ENCODE measurements at regions not wholly inside any gene's neighbourhood (a gene's known extent, or its start where the extent isn't known, plus 50 kb on each side); places are given as distances from the start of the nearest gene placed in this dataset.

DNA sequence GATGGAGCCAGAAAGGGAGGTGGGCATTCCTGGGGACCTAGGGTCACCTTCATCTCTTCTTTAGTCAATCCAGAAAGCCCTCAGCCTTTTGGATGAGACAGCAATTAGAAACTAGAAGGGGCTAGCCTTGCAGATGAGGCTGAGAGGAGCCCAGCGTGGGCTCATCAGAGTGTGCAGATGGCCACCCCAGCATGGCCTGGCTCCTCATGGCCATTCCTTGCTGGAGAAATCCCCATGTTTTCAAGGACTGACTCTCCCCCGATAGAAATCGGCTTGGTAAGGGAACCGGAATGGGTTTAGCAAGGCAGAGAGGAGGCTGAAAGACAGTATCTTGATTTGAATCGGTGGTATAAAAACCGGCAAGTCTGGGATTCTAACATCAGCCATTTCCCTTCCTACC is 274.6 kb downstream of the BUD13 start:
- TF ChIP-seq, protein P1, sequence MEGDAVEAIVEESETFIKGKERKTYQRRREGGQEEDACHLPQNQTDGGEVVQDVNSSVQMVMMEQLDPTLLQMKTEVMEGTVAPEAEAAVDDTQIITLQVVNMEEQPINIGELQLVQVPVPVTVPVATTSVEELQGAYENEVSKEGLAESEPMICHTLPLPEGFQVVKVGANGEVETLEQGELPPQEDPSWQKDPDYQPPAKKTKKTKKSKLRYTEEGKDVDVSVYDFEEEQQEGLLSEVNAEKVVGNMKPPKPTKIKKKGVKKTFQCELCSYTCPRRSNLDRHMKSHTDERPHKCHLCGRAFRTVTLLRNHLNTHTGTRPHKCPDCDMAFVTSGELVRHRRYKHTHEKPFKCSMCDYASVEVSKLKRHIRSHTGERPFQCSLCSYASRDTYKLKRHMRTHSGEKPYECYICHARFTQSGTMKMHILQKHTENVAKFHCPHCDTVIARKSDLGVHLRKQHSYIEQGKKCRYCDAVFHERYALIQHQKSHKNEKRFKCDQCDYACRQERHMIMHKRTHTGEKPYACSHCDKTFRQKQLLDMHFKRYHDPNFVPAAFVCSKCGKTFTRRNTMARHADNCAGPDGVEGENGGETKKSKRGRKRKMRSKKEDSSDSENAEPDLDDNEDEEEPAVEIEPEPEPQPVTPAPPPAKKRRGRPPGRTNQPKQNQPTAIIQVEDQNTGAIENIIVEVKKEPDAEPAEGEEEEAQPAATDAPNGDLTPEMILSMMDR (IDR thresholded peaks at IDR 0.05; ENCODE audit: borderline replicate concordance, insufficient read depth, low read depth, low read length), result no peak
- H3K4me3 ChIP-seq (ENCODE audit: low read depth, low read length), result no peak overlapping the region

DNA sequence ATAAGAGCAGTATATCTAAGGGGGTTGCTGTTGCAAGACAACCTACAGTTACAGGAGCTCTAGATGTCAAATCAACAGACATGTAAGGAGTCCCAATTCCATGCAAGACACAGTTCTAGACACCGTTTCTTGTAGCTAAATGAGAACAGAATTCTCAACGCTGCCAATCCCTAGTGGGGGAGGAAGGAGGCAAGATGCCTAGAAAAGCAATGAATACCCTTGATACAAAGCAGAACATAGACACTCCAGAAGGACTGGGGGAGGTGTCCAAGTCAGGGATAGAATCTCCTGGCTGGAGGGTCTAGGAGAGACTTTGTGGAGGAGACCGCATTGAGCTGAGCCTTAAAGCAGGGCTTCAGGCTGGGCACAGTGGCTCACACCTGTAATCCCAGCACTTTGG is 280.2 kb downstream of the BUD13 start:
- no peak overlapping the region for H3K4me3 ChIP-seq (ENCODE audit: low read depth, low read length)
- TF ChIP-seq, protein P1 (IDR thresholded peaks at IDR 0.05; ENCODE audit: borderline replicate concordance, insufficient read depth, low read depth, low read length), result no peak

DNA sequence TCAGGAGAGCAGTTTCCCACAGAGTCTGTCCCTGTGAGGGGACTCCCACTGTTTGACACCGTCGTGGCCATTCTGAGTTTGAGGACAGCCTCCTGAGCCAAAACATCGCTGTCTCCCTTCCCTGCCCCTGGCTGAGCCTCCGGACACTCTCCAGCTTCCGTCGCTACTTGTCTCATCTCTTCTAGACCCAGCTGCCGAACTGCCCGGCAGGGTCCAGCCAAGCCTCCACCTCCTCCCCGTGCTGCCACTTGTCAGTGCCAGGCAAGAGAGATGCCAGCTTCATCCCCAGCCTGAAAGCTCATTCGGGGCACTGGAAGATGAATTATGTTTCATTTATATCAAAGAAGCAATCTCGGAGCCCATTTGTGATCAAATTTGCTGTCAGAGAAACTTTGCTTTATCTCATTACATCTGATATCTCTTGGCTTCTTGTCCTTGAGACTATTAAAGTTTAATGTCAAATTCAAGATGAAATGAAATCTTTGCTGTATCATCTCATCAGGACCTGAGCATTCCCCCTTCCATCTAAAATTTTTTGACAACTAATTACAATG is 283.9 kb downstream of the BUD13 start:
- no peak overlapping the region for H3K4me3 ChIP-seq (ENCODE audit: low read depth, low read length)
- TF ChIP-seq, protein P1 (IDR thresholded peaks at IDR 0.05; ENCODE audit: borderline replicate concordance, insufficient read depth, low read depth, low read length), result no peak

DNA sequence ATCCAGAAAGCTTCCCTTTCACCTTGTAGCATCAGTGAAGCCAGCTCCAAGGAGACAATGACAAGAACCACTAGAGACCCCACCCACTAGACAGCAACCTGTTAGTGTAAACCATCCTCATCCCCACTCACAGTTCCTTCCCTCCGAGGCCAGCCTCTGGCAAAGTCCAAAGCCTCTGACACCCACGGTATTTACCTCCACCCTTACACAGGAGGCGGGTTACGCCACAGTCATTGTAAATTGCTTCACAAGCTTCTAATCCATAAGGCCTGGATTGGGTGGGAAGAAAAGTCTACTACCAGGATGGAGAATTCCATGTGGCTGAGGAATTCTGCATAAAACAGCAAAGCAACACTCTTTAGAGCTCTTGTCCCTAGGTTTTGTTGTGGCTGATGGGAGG is 287.4 kb downstream of the BUD13 start:
- TF ChIP-seq, protein P1 (IDR thresholded peaks at IDR 0.05; ENCODE audit: borderline replicate concordance, insufficient read depth, low read depth, low read length), result no peak
- no peak overlapping the region for H3K4me3 ChIP-seq (ENCODE audit: low read depth, low read length)

DNA sequence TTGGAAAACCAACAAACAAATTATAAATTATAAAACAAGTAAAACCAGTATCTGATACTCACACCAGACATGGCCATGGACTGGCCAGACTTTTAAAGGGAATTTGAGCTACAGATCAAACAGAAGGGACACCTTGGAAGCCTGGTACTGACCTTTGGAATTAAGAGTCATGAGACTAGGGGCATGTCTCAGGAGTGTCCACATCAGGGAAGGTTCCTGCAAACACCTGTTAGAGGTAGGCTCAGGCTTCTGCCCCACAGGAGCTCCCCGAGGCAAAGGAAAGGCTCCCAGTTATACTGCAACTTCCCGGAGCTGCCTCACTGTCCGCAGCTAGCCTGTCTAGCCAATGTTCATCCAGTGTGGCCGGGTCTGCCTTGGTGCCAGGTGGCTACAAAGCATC is 290.1 kb downstream of the BUD13 start:
- no peak overlapping the region for H3K4me3 ChIP-seq (ENCODE audit: low read depth, low read length)
- TF ChIP-seq, protein P1 (IDR thresholded peaks at IDR 0.05; ENCODE audit: borderline replicate concordance, insufficient read depth, low read depth, low read length), result no peak

DNA sequence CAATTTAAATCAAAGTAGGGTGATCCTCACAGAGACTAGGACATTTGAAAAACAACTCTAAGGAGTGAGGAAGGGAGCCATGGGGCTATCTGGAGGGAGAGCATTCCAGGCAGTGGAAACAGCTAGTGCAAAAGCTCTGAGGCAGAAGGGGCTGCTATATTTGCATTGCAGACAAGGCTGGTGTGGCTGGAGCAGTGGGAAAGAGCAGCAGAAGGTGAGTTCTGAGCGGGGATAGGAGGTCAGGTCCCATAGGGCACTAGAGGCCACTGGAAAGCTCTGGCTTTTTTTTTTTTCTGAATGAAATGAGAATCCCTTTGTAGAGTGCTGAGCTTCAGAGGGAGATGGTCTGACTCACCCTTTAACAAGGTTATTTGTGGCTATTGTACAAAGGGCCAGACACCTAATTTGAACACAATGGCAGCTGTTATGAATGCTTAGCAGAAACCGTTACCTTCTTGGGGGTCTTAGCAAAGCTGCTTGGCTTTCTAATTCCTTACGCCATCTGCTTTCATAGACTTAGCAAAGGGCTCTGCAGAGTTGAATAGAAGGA is 291.6 kb downstream of the BUD13 start:
- no peak overlapping the region for H3K4me3 ChIP-seq (ENCODE audit: low read depth, low read length)
- TF ChIP-seq, protein P1 (IDR thresholded peaks at IDR 0.05; ENCODE audit: borderline replicate concordance, insufficient read depth, low read depth, low read length), result no peak

Data from GM12875 (cell line).